PC-3 (cell line): ENCODE measurements at regions not wholly inside any gene's neighbourhood (a gene's known extent, or its start where the extent isn't known, plus 50 kb on each side); places are given as distances from the start of the nearest gene placed in this dataset.

ENCODE experiments used
- EZH2 ChIP-seq: fragments of 300-600 bp; sonication (generic); IDR thresholded peaks from one replicate; pipeline ENCODE4 v1.6.1; 2017; ENCODE audit warnings: antibody characterized with exemption, mild to moderate bottlenecking, low read length; ENCODE audit not compliant: unreplicated experiment
- EZH2phosphoT487 ChIP-seq: fragments of 300-600 bp; sonication (generic); IDR thresholded peaks from 2 replicates; pipeline ENCODE4 v1.6.1; 2018; ENCODE audit warnings: mild to moderate bottlenecking, antibody characterized with exemption, low read length, borderline replicate concordance
- TF ChIP-seq, protein P1 (sequence below): fragments of 300-600 bp; sonication (generic); conservative IDR thresholded peaks from 2 replicates; pipeline ENCODE4 v1.5.1; 2017; ENCODE audit warnings: antibody characterized with exemption, low read depth, mild to moderate bottlenecking, low read length

DNA sequence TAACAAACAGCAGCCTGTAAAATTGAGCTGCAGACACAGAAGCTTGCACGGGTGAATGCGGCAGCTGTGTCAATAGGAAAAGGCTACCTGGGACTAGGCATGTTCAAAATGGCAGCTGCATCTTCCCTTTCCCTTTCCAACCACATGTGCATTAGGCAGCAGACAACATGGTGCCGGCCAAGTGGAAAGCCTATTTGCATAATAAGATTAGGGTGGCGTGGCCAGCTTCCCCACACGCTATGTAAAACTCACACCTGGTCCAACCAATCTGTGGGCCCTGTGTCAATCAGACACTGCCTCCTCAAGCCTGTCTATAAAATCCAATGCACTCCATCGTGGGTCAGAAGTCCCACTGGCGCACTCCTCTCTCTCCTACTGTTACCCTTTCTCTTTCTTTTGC is 61.0 kb upstream of the RBBP6 start:
- TF ChIP-seq, protein P1, sequence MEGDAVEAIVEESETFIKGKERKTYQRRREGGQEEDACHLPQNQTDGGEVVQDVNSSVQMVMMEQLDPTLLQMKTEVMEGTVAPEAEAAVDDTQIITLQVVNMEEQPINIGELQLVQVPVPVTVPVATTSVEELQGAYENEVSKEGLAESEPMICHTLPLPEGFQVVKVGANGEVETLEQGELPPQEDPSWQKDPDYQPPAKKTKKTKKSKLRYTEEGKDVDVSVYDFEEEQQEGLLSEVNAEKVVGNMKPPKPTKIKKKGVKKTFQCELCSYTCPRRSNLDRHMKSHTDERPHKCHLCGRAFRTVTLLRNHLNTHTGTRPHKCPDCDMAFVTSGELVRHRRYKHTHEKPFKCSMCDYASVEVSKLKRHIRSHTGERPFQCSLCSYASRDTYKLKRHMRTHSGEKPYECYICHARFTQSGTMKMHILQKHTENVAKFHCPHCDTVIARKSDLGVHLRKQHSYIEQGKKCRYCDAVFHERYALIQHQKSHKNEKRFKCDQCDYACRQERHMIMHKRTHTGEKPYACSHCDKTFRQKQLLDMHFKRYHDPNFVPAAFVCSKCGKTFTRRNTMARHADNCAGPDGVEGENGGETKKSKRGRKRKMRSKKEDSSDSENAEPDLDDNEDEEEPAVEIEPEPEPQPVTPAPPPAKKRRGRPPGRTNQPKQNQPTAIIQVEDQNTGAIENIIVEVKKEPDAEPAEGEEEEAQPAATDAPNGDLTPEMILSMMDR, result no peak
- TF ChIP-seq EZH2 (no peak), EZH2phosphoT487 (no peak)
